PFSK-1 (cell line): ENCODE measurements at regions not wholly inside any gene's neighbourhood (a gene's known extent, or its start where the extent isn't known, plus 50 kb on each side); places are given as distances from the start of the nearest gene placed in this dataset.

Source experiments
- FOXP2 ChIP-seq: optimal IDR thresholded peaks from 2 replicates; pipeline ENCODE3; 2011; ENCODE audit warnings: borderline replicate concordance, control low read depth, inconsistent platforms; ENCODE audit not compliant: insufficient read depth; ENCODE audit errors: extremely low read length, extremely low read depth
- POLR2AphosphoS5 ChIP-seq: IDR thresholded peaks from 2 replicates; pipeline ENCODE4 v1.6.1; 2012; ENCODE audit warnings: low read depth, mild to moderate bottlenecking, control low read depth, low read length, moderate library complexity
- REST ChIP-seq, 2 experiments: IDR thresholded peaks; 2 replicates each; pipeline versions ENCODE4 v1.6.1 to v1.8.0; 2011 to 2012; ENCODE audit warnings: low read depth in 2 of 2, low read length in 2 of 2, control low read depth in 1 of 2, inconsistent platforms in 1 of 2, mild to moderate bottlenecking in 1 of 2, moderate library complexity in 1 of 2; ENCODE audit not compliant: insufficient read depth in 1 of 2
- SIN3A ChIP-seq: IDR thresholded peaks from 2 replicates; pipeline ENCODE4 v1.6.1; 2012; ENCODE audit warnings: mild to moderate bottlenecking, low read length, moderate library complexity, borderline replicate concordance; ENCODE audit not compliant: insufficient read depth
- TAF1 ChIP-seq: IDR thresholded peaks from 2 replicates; pipeline ENCODE4 v1.6.1; 2012; ENCODE audit warnings: low read length, control low read depth, borderline replicate concordance; ENCODE audit not compliant: insufficient read depth

DNA sequence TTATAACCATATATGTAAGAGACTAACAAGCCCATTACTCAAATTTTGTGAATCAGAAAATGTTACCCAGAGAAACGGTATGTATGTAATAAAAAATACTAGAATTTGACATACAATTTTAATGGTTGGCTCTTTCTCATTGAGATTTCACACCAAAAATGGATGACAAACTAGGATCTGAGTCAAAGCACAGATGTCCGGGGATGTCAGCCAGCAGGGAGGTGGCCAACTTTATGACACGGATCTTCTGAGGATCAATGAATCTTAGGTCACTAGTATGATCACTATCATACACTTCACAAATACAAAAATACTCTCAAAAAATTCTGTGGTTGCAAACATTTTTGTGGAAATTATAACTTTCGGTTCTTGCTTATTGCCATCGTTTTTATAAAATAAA lies 173.5 kb upstream of the NFE2L3 start:
- TF ChIP-seq REST (IDR thresholded peaks at IDR 0.05; ENCODE audit: insufficient read depth in 1 of 2, low read depth in 2 of 2, low read length in 2 of 2) = no peak
- no peak for TF ChIP-seq SIN3A
- no peak for TF ChIP-seq TAF1
- TF ChIP-seq FOXP2 = no peak
- TF ChIP-seq POLR2AphosphoS5 = no peak

GRCh38 chr7:25979605-25980004 lies 172.4 kb upstream of the NFE2L3 start:
- no peak for TF ChIP-seq SIN3A
- no peak for TF ChIP-seq FOXP2
- no peak for TF ChIP-seq REST (IDR thresholded peaks at IDR 0.05; ENCODE audit: insufficient read depth in 1 of 2, low read depth in 2 of 2, low read length in 2 of 2)
- no peak for TF ChIP-seq TAF1
- TF ChIP-seq POLR2AphosphoS5 = no peak

- TF ChIP-seq POLR2AphosphoS5 (no peak), SIN3A (no peak), TAF1 (no peak), REST (IDR thresholded peaks at IDR 0.05; ENCODE audit: insufficient read depth in 1 of 2, low read depth in 2 of 2, low read length in 2 of 2) (no peak), FOXP2 (no peak)
Observed at GRCh38 chr7:25982684-25983083, 169.3 kb upstream of the NFE2L3 start.

GRCh38 chr7:25985196-25985595 lies 166.8 kb upstream of the NFE2L3 start:
- TF ChIP-seq TAF1 (no peak), SIN3A (no peak), FOXP2 (no peak), POLR2AphosphoS5 (no peak), REST (IDR thresholded peaks at IDR 0.05; ENCODE audit: insufficient read depth in 1 of 2, low read depth in 2 of 2, low read length in 2 of 2) (no peak)

- TF ChIP-seq FOXP2 = no peak
- TF ChIP-seq SIN3A = no peak
- TF ChIP-seq REST (IDR thresholded peaks at IDR 0.05; ENCODE audit: insufficient read depth in 1 of 2, low read depth in 2 of 2, low read length in 2 of 2) = no peak
- TF ChIP-seq TAF1 = no peak
- no peak for TF ChIP-seq POLR2AphosphoS5
Observed at GRCh38 chr7:25988640-25989039, 163.4 kb upstream of the NFE2L3 start.
